ENCODE measurements at regions not wholly inside any gene's neighbourhood (a gene's known extent, or its start where the extent isn't known, plus 50 kb on each side); places are given as distances from the start of the nearest gene placed in this dataset.
"Not testable (repeated sequence)": the region's sequence is repeated elsewhere in the genome, so short reads cannot be mapped to it uniquely, and the experiment has no call there.

DNA sequence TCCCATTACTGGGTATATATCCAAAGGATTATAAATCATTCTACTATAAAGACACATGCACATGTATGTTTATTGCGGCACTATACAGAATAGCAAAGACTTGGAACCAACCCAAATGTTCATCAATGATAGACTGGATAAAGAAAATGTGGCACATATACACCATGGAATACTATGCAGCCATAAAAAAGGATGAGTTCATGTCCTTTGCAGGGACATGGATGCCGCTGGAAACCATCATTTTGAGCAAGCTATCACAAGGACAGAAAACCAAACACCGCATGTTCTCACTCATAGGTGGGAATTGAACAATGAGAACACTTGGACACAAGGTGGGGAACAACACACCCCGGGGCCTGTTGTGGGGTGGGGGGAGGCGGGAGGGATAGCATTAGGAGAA is 57.0 kb upstream of the NEUROD1 start:
- not testable (repeated sequence) for FAIRE-seq; DNase-seq (ENCODE audit: insufficient read length, low spot score)

DNA sequence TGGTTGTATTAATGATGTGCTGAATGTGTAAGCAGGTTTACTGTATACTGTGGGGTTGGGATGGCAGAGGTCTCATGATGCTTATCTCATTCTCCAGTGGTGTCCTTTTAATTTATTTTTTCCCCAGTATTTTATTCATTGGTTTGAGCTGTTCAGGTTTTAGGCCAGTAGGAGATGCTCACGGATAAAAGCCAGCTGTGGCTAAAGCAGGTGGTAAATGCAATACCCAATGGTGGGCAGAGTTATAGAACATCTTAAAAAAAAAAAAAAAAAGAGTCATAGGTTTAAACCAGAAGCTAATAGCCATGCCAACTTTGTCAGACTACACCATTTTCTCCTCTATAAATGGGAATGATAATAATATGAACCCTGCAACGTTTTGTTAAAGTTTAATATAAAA is 57.8 kb upstream of the NEUROD1 start:
- no peak for DNase-seq (ENCODE audit: insufficient read length, low spot score)
- TF ChIP-seq TAF1 (IDR thresholded peaks at IDR 0.05; ENCODE audit: low read depth, low read length): no peak
- TF ChIP-seq POLR2AphosphoS5 (IDR thresholded peaks at IDR 0.05; ENCODE audit: low read depth, low read length): no peak
- FAIRE-seq: no peak

DNA sequence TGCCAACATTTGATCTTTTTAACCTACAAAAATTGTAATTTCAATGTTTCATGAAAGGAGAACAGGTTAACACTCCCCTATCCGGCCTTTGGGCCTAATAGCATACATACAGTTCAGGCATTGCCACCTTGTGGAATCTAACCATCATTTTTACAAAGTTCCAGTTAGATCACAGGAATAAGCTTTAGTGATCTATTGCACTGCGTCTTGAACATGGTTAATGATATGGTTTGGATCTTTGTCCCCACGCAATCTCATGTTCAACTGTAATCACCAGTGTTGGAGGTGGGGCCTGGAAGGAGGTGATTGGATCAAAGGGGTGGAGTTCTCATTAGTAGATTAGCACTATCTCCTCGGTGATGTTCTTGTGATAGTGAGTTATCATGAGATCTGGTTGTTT is 58.2 kb upstream of the NEUROD1 start:
- no peak for DNase-seq (ENCODE audit: insufficient read length, low spot score)
- TF ChIP-seq POLR2A (IDR thresholded peaks at IDR 0.05; ENCODE audit: low read depth, low read length) (no peak), PAX5 (IDR thresholded peaks at IDR 0.05; ENCODE audit: insufficient read depth, low read length, severe bottlenecking) (no peak), SPI1 (IDR thresholded peaks at IDR 0.05; ENCODE audit: low read depth, low read length) (no peak), POU2F2 (IDR thresholded peaks at IDR 0.05; ENCODE audit: low read depth, low read length) (no peak), TAF1 (IDR thresholded peaks at IDR 0.05; ENCODE audit: low read depth, low read length) (no peak), POLR2AphosphoS5 (IDR thresholded peaks at IDR 0.05; ENCODE audit: low read depth, low read length) (no peak)
- no peak for FAIRE-seq

DNA sequence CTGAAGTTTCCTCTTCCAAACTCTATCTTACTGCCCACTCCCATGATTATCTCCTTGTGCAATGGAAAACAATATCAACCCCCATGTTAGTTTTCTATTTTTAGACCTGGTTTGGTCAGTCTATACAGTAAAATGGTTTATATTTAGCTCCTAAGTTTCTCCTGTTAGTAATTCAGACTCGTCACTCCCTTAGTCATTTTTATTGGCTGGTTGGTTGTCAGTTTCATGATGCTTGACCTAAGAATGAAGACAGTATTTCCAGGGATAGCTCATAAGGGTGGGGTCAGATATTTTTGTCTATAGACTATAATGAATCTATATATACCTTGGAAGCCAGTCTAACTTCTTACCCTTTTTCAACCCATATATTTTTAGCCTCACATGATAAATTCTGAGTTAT is 61.4 kb upstream of the NEUROD1 start:
- FAIRE-seq (no peak), DNase-seq (ENCODE audit: insufficient read length, low spot score) (no peak)
- TF ChIP-seq POLR2AphosphoS5 (IDR thresholded peaks at IDR 0.05; ENCODE audit: low read depth, low read length): no peak
- no peak for TF ChIP-seq POLR2A (IDR thresholded peaks at IDR 0.05; ENCODE audit: low read depth, low read length)
- no peak for TF ChIP-seq POU2F2 (IDR thresholded peaks at IDR 0.05; ENCODE audit: low read depth, low read length)
- TF ChIP-seq SPI1 (IDR thresholded peaks at IDR 0.05; ENCODE audit: low read depth, low read length): no peak
- TF ChIP-seq PAX5 (IDR thresholded peaks at IDR 0.05; ENCODE audit: insufficient read depth, low read length, severe bottlenecking): no peak
- no peak for TF ChIP-seq TAF1 (IDR thresholded peaks at IDR 0.05; ENCODE audit: low read depth, low read length)

DNA sequence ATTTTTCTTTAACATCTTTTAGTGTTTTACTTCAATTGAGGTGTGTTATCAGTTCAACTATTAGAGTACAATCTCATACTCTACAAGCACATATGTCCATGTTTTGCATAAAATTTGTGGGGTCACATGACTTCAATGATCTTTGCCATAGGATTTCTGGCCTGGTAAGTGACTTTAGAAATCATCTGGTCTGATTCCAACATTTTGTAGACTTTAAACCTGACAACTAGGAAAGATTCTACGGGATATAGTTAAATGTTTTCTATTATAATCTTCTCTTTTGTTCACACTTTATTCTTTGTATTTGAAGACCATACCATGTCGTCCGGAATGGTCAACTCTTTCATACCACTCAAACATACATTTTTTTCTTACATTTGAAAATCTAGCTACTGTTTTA is 62.0 kb upstream of the NEUROD1 start:
- FAIRE-seq: no peak
- TF ChIP-seq PAX5 (IDR thresholded peaks at IDR 0.05; ENCODE audit: insufficient read depth, low read length, severe bottlenecking): no peak
- TF ChIP-seq TAF1 (IDR thresholded peaks at IDR 0.05; ENCODE audit: low read depth, low read length): no peak
- TF ChIP-seq POLR2A (IDR thresholded peaks at IDR 0.05; ENCODE audit: low read depth, low read length): no peak
- no peak for TF ChIP-seq POU2F2 (IDR thresholded peaks at IDR 0.05; ENCODE audit: low read depth, low read length)
- no peak for TF ChIP-seq SPI1 (IDR thresholded peaks at IDR 0.05; ENCODE audit: low read depth, low read length)
- no peak for TF ChIP-seq POLR2AphosphoS5 (IDR thresholded peaks at IDR 0.05; ENCODE audit: low read depth, low read length)

DNA sequence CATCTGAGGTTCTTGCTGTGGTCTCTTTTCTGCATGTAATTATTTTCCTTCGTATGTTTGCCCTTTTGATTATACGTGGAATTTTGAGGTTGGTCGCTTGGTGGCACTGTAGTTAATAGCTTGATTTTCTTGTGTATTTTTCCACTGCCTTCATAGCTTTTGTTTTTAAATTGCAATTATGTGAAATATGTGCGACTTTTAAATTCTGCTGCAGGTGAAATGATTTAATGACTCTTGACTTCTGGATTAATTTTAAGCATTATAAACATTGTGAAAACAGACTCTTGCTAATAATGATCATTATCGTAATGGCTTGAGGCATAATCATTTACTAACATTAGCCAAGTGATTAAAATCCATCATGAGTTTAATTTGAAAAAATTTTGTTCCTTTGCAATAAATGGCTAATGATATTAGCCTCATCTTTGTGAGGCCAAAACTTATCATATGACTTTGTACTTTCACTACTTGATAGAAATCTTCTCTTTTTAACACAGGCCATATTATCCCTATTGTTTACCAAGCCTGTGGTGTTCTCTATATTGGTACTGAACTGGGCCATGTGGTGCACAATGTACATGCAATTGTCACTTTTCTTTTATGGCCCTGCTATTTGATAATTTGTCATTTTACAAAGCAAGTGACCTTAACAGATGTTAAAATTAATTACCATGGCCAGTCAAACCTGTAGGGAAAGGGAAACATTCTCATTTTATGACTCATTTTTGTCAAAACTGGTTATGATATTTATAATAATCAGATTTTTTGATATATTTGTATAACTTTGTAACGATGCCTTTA is 62.8 kb upstream of the NEUROD1 start:
- FAIRE-seq: peak; percentile 48
- no peak for TF ChIP-seq TAF1 (IDR thresholded peaks at IDR 0.05; ENCODE audit: low read depth, low read length)

More for the DNA sequence above, 62.0 kb upstream of the NEUROD1 start:
- no peak for DNase-seq (ENCODE audit: insufficient read length, low spot score)

DNA sequence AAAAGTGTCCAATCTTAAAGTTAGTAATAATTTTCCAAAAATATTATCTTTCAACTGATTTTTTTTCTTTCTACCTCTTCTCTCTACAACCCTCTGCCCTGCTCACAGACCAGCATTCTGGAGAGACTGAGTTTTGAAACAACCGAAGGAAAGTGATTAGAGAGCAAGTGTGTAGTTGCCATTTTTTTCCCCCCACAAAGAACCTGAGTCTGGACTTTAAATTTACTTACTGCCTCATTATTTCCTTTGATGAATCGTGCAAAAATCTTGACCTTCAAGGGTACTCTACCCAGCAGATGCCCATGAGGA is 63.4 kb upstream of the NEUROD1 start:
- TF ChIP-seq POLR2A (IDR thresholded peaks at IDR 0.05; ENCODE audit: low read depth, low read length): no peak
- no peak for TF ChIP-seq POLR2AphosphoS5 (IDR thresholded peaks at IDR 0.05; ENCODE audit: low read depth, low read length)
- TF ChIP-seq POU2F2 (IDR thresholded peaks at IDR 0.05; ENCODE audit: low read depth, low read length): no peak
- TF ChIP-seq TAF1 (IDR thresholded peaks at IDR 0.05; ENCODE audit: low read depth, low read length): no peak
- no peak for TF ChIP-seq PAX5 (IDR thresholded peaks at IDR 0.05; ENCODE audit: insufficient read depth, low read length, severe bottlenecking)
- no peak for FAIRE-seq
- no peak for DNase-seq (ENCODE audit: insufficient read length, low spot score)

More for the DNA sequence above, 62.8 kb upstream of the NEUROD1 start:
- no peak for DNase-seq (ENCODE audit: insufficient read length, low spot score)

DNA sequence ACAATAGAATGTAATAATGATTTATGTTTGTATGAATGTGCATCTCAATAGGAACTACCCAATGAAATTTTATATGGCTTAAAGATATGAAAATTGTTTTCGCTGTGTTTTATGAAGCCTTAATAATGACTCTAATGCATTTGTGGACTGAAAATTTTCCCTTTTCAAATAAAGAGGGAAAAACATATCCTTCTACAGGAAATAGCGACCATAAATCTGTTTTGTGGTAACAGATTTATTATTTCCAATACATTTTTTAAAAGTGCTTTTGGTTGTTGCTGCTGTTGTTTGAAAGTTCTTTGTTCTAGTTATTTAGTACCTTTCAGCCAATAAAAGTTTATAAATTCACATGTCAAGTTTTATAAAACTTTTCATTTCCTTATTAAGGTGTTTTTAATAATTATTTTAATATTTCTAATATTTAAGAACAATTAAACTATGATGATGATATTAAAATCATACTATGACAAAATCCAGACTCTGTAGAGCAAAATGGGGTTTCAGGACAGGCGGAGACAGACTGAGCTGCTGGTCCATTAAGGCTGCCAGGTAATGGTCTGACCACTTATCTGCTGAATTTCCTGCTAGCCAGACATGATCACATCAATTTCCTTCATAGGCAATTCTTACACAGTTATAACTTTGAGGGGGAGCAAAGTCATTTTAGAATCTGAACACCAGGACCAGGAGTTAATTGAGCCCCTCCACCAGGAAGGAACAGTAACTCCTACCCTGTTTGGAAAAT is 65.7 kb upstream of the NEUROD1 start:
- TF ChIP-seq POU2F2 (IDR thresholded peaks at IDR 0.05; ENCODE audit: low read depth, low read length) (no peak), TAF1 (IDR thresholded peaks at IDR 0.05; ENCODE audit: low read depth, low read length) (no peak), SPI1 (IDR thresholded peaks at IDR 0.05; ENCODE audit: low read depth, low read length) (no peak), PAX5 (IDR thresholded peaks at IDR 0.05; ENCODE audit: insufficient read depth, low read length, severe bottlenecking) (no peak), POLR2A (IDR thresholded peaks at IDR 0.05; ENCODE audit: low read depth, low read length) (no peak), POLR2AphosphoS5 (IDR thresholded peaks at IDR 0.05; ENCODE audit: low read depth, low read length) (no peak)
- FAIRE-seq (no peak), DNase-seq (ENCODE audit: insufficient read length, low spot score) (no peak)

DNA sequence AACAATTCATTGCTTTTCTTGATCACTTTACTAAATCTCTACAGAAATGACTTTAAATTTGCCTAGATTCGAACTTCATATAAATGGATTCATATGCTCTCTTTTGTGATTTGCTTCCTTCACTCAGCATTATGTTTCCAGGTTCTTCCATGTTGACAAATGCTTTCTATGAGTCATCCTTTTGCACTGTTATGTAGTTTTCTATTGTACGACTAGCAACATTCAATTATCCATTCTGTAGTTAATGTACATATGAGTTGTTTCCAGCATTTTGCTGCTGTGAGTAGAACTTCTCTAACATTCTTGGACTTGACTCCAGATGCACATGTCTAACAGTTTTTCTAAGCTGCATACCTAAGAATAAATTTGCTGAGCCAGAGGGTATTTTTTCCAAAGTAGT is 66.5 kb upstream of the NEUROD1 start:
- TF ChIP-seq POLR2AphosphoS5 (IDR thresholded peaks at IDR 0.05; ENCODE audit: low read depth, low read length): no peak
- TF ChIP-seq POLR2A (IDR thresholded peaks at IDR 0.05; ENCODE audit: low read depth, low read length): no peak
- TF ChIP-seq PAX5 (IDR thresholded peaks at IDR 0.05; ENCODE audit: insufficient read depth, low read length, severe bottlenecking): no peak
- TF ChIP-seq POU2F2 (IDR thresholded peaks at IDR 0.05; ENCODE audit: low read depth, low read length): no peak
- no peak for TF ChIP-seq TAF1 (IDR thresholded peaks at IDR 0.05; ENCODE audit: low read depth, low read length)
- TF ChIP-seq SPI1 (IDR thresholded peaks at IDR 0.05; ENCODE audit: low read depth, low read length): no peak
- no peak for FAIRE-seq
- no peak for DNase-seq (ENCODE audit: insufficient read length, low spot score)

DNA sequence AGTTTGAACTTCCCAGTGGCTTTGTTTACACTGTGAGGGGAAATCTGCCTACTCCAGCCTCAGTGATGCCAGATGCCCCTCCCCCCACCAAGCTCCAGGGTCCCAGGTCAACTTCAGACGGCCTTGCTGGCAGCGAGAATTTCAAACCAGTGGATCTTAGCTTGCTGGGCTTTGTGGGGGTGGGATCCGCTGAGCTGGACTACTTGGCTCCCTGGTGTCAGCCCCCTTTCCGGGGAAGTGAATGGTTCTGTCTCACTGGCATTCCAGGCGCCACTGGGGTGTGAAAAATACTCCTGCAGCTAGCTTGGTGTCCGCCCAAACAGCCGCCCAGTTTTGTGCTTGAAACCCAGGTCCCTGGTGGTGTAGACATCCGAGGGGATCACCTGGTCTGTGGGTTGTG is 70.0 kb upstream of the NEUROD1 start:
- DNase-seq (ENCODE audit: insufficient read length, low spot score) (no peak), FAIRE-seq (no peak)
- TF ChIP-seq TAF1 (IDR thresholded peaks at IDR 0.05; ENCODE audit: low read depth, low read length) (no peak), SPI1 (IDR thresholded peaks at IDR 0.05; ENCODE audit: low read depth, low read length) (no peak)

All from GM12891 (cell line).